Testis (tissue), 2 donors: ENCODE measurements at regions not wholly inside any gene's neighbourhood (a gene's known extent, or its start where the extent isn't known, plus 50 kb on each side); places are given as distances from the start of the nearest gene placed in this dataset.

ENCODE experiments used
- DNase-seq: peaks from one replicate; pipeline ENCODE4 v3.0.0-alpha.2; 2019
- H3K27ac ChIP-seq, 2 donors: fragments of 200-600 bp; sonication (generic); one replicate each; pipeline ENCODE4 v1.5.1; 2019
- H3K27me3 ChIP-seq: fragments of 200-600 bp; sonication (generic); one replicate; pipeline ENCODE4 v1.5.1; 2019
- H3K36me3 ChIP-seq: fragments of 200-600 bp; sonication (generic); one replicate; pipeline ENCODE4 v1.5.1; 2017; ENCODE audit warnings: low read depth; ENCODE audit errors: missing control alignments
- H3K4me1 ChIP-seq: fragments of 200-600 bp; sonication (generic); one replicate; pipeline ENCODE4 v1.5.1; 2019
- H3K4me3 ChIP-seq, 2 donors: fragments of 200-600 bp; sonication (generic); one replicate each; pipeline ENCODE4 v1.5.1; 2017 to 2019
- H3K9me3 ChIP-seq: fragments of 200-600 bp; sonication (generic); one replicate; pipeline ENCODE4 v1.5.1; 2017
- CTCF ChIP-seq, 3 experiments: fragments of 450-650 bp in 2 of 3; fragments of 200-600 bp in 1 of 3; sonication (generic) in 1 of 3; IDR thresholded peaks; one replicate each; pipeline ENCODE4 v1.5.1; 2016 to 2019; ENCODE audit warnings: antibody characterized with exemption in 3 of 3, mild to moderate bottlenecking in 2 of 3, moderate library complexity in 1 of 3
- POLR2A ChIP-seq: fragments of 450-650 bp; IDR thresholded peaks from one replicate; pipeline ENCODE4 v1.6.1; 2017; ENCODE audit warnings: antibody characterized with exemption, mild to moderate bottlenecking, moderate library complexity
- WGBS, 2 donors: methylation state at CpG; one replicate each; pipeline ENCODE4 v1.1.5; 2018; 5-methylcytosine and 5-hydroxymethylcytosine counted together
- intact Hi-C: fragments of 100-400 bp; cut with DNase I; formaldehyde crosslinking; loops from one replicate; pipeline ENCODE4 v1.15.1; 2023; ENCODE audit warnings: low total_unique reads

DNA sequence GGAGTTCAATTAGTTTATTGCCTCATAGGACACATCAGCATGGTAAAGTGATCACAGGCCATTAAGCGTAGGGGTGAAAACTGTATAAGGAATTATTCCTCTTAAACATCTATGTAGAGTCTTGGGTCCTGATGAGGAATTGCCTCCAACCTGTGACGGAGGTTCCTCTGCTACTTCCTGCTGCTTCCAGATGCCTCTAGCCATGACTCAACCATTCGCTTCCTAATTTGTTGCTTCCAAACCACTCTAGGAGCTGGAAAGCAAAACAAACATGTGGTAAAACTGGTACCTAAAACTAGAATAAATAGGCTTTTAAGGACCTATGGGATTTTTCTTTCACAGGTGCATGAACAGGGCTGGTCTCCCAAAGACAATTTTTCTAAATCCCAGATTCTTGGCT is 253.8 kb downstream of the KLF12 start:
- Histone ChIP-seq H3K4me1 (no peaks in the 10 kb centered on the region), H3K36me3 (no peaks in the 10 kb centered on the region), H3K27me3 (no peaks in the 10 kb centered on the region), H3K9me3 (no peaks in the 10 kb centered on the region), H3K27ac (no peak overlapping the region), H3K4me3 (no peak overlapping the region)
- TF ChIP-seq CTCF (IDR thresholded peaks at IDR 0.05) (no peak), POLR2A (no peak)
- 79 to 100% methylated on average over 3 of the region's 3 CpGs for WGBS, 2 donors
- DNase-seq: no peak
- intact Hi-C loops: no loop called here

GRCh38 chr13:73879346-73880015 is 254.7 kb downstream of the KLF12 start:
- intact Hi-C loops: no loop called here
- Histone ChIP-seq H3K4me1 (no peaks in the 10 kb centered on the region), H3K27ac (no peak overlapping the region), H3K9me3 (no peaks in the 10 kb centered on the region), H3K27me3 (no peaks in the 10 kb centered on the region), H3K4me3 (no peak overlapping the region), H3K36me3 (no peaks in the 10 kb centered on the region)
- TF ChIP-seq POLR2A: no peak
- TF ChIP-seq CTCF (IDR thresholded peaks at IDR 0.05): no peak
- DNase-seq: no peak
- WGBS, 2 donors: 68 to 73% methylated on average over 4 of the region's 4 CpGs

DNA sequence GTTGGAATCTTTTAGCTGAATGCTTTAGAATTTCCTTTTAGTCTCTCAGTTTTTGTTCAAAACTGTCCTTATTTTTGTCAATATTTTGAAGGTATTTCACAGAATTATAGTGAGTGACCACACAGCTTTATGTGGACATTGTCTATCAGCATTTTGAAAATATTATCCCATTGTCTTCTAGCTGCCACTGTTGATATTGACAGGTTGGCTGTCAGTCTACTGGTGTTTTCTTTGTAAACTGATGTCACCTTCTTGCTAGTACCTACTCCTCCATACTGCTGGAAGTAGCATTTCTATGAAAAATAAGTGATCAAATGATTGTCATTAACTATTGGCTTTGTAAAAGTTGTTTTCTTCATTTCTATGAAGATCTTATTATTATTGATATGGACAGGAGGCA is 256.8 kb downstream of the KLF12 start:
- Histone ChIP-seq H3K4me3 (no peak overlapping the region), H3K9me3 (no peaks in the 10 kb centered on the region), H3K4me1 (no peaks in the 10 kb centered on the region), H3K36me3 (no peaks in the 10 kb centered on the region), H3K27ac (no peak overlapping the region), H3K27me3 (no peaks in the 10 kb centered on the region)
- intact Hi-C loops: no loop called here
- TF ChIP-seq CTCF (IDR thresholded peaks at IDR 0.05) (no peak), POLR2A (no peak)
- no peak for DNase-seq

- no peak for DNase-seq
- H3K27ac ChIP-seq: no peak overlapping the region
- no peaks in the 10 kb centered on the region for H3K36me3 ChIP-seq
- intact Hi-C loops: no loop called here
- no peak overlapping the region for H3K4me3 ChIP-seq
- H3K9me3 ChIP-seq: no peaks in the 10 kb centered on the region
- 38 to 67% methylated on average over 1 of the region's 1 CpG for WGBS, 2 donors
- H3K27me3 ChIP-seq: no peaks in the 10 kb centered on the region
- H3K4me1 ChIP-seq: no peaks in the 10 kb centered on the region
- no peak for TF ChIP-seq CTCF (IDR thresholded peaks at IDR 0.05)
- no peak for TF ChIP-seq POLR2A
Observed at GRCh38 chr13:73876323-73876722, 257.9 kb downstream of the KLF12 start.
